IMR-90 (cell line): ENCODE measurements at regions not wholly inside any gene's neighbourhood (a gene's known extent, or its start where the extent isn't known, plus 50 kb on each side); places are given as distances from the start of the nearest gene placed in this dataset.

Experiments used
- ATAC-seq: fragments of 200-7000 bp; cut with Tn5 transposase; 2 replicates; pipeline ENCODE4 v1.9.1; 2020; ENCODE audit warnings: low read depth, mild to moderate bottlenecking, moderate library complexity
- BruUV-seq: library from RNA; stranded (reverse); fragments of 400-500 nt; replicated peaks from 2 replicates; lab custom pipeline; 2021; lab: Mats Ljungman, UMichigan
- CTCF ChIA-PET: fragments of 300-600 bp; formaldehyde crosslinking; extraction: SDS; loops from one replicate; lab custom pipeline; 2021; ENCODE audit warnings: antibody characterized with exemption; lab: Yijun Ruan, JAX
- POLR2A ChIA-PET: fragments of 300-600 bp; sonication (Branson Sonifier 250); formaldehyde crosslinking; loops from one replicate; lab custom pipeline; 2022; ENCODE audit warnings: antibody characterized with exemption; ENCODE audit not compliant: unreplicated experiment; lab: Charles Lee
- DNase-seq: peaks from one replicate; pipeline ENCODE4 v3.0.0; 2013
- H2AFZ ChIP-seq: replicated peaks from 2 replicates; pipeline ENCODE3; 2013; ENCODE audit warnings: low read length, mild to moderate bottlenecking; ENCODE audit not compliant: poor library complexity
- H2AK5ac ChIP-seq: 2 replicates; pipeline ENCODE4 v1.6.1; 2013; ENCODE audit warnings: low read depth, low read length, inconsistent platforms
- H2AK9ac ChIP-seq: replicated peaks from 2 replicates; pipeline ENCODE3; 2013; ENCODE audit warnings: mild to moderate bottlenecking, low read depth, low read length, moderate library complexity; ENCODE audit not compliant: poor library complexity
- H2BK120ac ChIP-seq: 2 replicates; pipeline ENCODE4 v1.6.1; 2013; ENCODE audit warnings: low read depth, low read length, inconsistent platforms
- H2BK15ac ChIP-seq: 3 replicates; pipeline ENCODE4 v1.6.1; 2013; ENCODE audit warnings: low read depth, low read length, inconsistent platforms
- H2BK20ac ChIP-seq: 2 replicates; pipeline ENCODE4 v1.6.1; 2013; ENCODE audit warnings: low read depth, mild to moderate bottlenecking, inconsistent platforms, low read length, moderate library complexity
- H2BK5ac ChIP-seq: 2 replicates; pipeline ENCODE4 v1.6.1; 2013; ENCODE audit warnings: mild to moderate bottlenecking, low read depth, low read length, inconsistent platforms; ENCODE audit not compliant: poor library complexity, severe bottlenecking
- H3K14ac ChIP-seq: replicated peaks from 2 replicates; pipeline ENCODE4 v1.6.1; 2013; ENCODE audit warnings: low read depth, low read length, inconsistent platforms
- H3K18ac ChIP-seq: 2 replicates; pipeline ENCODE4 v1.6.1; 2013; ENCODE audit warnings: low read depth, low read length, control low read depth
- H3K23ac ChIP-seq: 2 replicates; pipeline ENCODE4 v1.6.1; 2013; ENCODE audit warnings: low read depth, low read length, inconsistent platforms
- H3K27ac ChIP-seq: 2 replicates; pipeline ENCODE4 v1.5.1; 2013; ENCODE audit warnings: mild to moderate bottlenecking, control low read depth, low read length; ENCODE audit not compliant: insufficient read depth
- H3K27me3 ChIP-seq: 2 replicates; pipeline ENCODE4 v1.6.1; 2013; ENCODE audit warnings: low read length; ENCODE audit not compliant: control insufficient read depth, insufficient read depth
- H3K36me3 ChIP-seq: 2 replicates; pipeline ENCODE4 v1.6.1; 2013; ENCODE audit warnings: low read length, mixed read lengths; ENCODE audit not compliant: control insufficient read depth, insufficient read depth
- H3K4ac ChIP-seq: 2 replicates; pipeline ENCODE4 v1.6.1; 2013; ENCODE audit warnings: low read depth, low read length, inconsistent platforms
- H3K4me1 ChIP-seq: 2 replicates; pipeline ENCODE4 v1.6.1; 2013; ENCODE audit warnings: low read length, mixed read lengths; ENCODE audit not compliant: control insufficient read depth, insufficient read depth
- H3K4me2 ChIP-seq: 2 replicates; pipeline ENCODE4 v1.6.1; 2013; ENCODE audit warnings: low read depth, mild to moderate bottlenecking, control low read depth, low read length, moderate library complexity
- H3K4me3 ChIP-seq: 2 replicates; pipeline ENCODE4 v1.5.1; 2013; ENCODE audit warnings: low read depth, mild to moderate bottlenecking, control low read depth, low read length, moderate library complexity; ENCODE audit not compliant: insufficient read depth
- H3K56ac ChIP-seq: 2 replicates; pipeline ENCODE4 v1.6.1; 2013; ENCODE audit warnings: low read length, inconsistent platforms; ENCODE audit not compliant: insufficient read depth; ENCODE audit errors: extremely low read depth
- H3K79me1 ChIP-seq, 2 experiments: 2 replicates each; pipeline ENCODE4 v1.6.1; 2013; ENCODE audit warnings: low read length in 2 of 2, inconsistent platforms in 1 of 2, low read depth in 1 of 2
- H3K9ac ChIP-seq: 2 replicates; pipeline ENCODE4 v1.6.1; 2013; ENCODE audit warnings: low read depth, low read length, control low read depth
- H3K9me1 ChIP-seq: 2 replicates; pipeline ENCODE4 v1.6.1; 2013; ENCODE audit warnings: low read length, inconsistent platforms; ENCODE audit not compliant: insufficient read depth
- H3K9me3 ChIP-seq: 2 replicates; pipeline ENCODE4 v1.6.1; 2013; ENCODE audit warnings: low read length; ENCODE audit not compliant: control insufficient read depth, insufficient read depth
- H4K20me1 ChIP-seq: 2 replicates; pipeline ENCODE4 v1.6.1; 2013; ENCODE audit warnings: low read length, inconsistent platforms; ENCODE audit not compliant: insufficient read depth
- H4K5ac ChIP-seq: 2 replicates; pipeline ENCODE4 v1.6.1; 2013; ENCODE audit warnings: mild to moderate bottlenecking, low read depth, low read length, control low read depth
- H4K8ac ChIP-seq, 2 experiments: 2 replicates each; pipeline ENCODE4 v1.6.1; 2013; ENCODE audit warnings: low read depth in 2 of 2, low read length in 2 of 2, control low read depth in 1 of 2, inconsistent platforms in 1 of 2
- H4K91ac ChIP-seq: 2 replicates; pipeline ENCODE4 v1.6.1; 2013; ENCODE audit warnings: low read depth, low read length, inconsistent platforms; ENCODE audit not compliant: insufficient read depth
- CEBPB ChIP-seq: IDR thresholded peaks from 2 replicates; pipeline ENCODE4 v1.6.1; 2012; ENCODE audit warnings: low read depth, low read length, improper control_type of control experiment
- whole genome bisulfite sequencing, 2 experiments: methylation state at CpG; one replicate each; pipeline versions ENCODE4 v1.1.5 to v1.1.7; 2013; ENCODE audit warnings: missing lambda C conversion rate in 2 of 2; ENCODE audit not compliant: insufficient read length in 1 of 2; ENCODE audit errors: extremely low coverage in 2 of 2; 5-methylcytosine and 5-hydroxymethylcytosine counted together
- dilution Hi-C: fragments of 300-500 bp; cut with HindIII; formaldehyde crosslinking; loops from one replicate; pipeline ENCODE4 v1.14.3; 2018; ENCODE audit warnings: low sequenced_read_pairs; ENCODE audit not compliant: unreplicated experiment
- in situ Hi-C: fragments of 300-500 bp; cut with MboI; formaldehyde crosslinking; loops from 3 replicates; pipeline ENCODE4 v1.14.3; 2019; ENCODE audit warnings: low sequenced_read_pairs, inconsistent platforms, mixed read lengths
- intact Hi-C: fragments of 100-400 bp; cut with micrococcal nuclease; formaldehyde crosslinking; loops from 2 replicates; pipeline ENCODE4 v1.10.0; 2022
- TF ChIP-seq, protein P1 (sequence below): conservative IDR thresholded peaks from 2 replicates; pipeline ENCODE4 v1.5.1; 2012; ENCODE audit warnings: mild to moderate bottlenecking, low read depth, low read length, improper control_type of control experiment
- TF ChIP-seq, protein P2 (sequence below): fragments of 150-350 bp; IDR thresholded peaks from 2 replicates; pipeline ENCODE4 v1.6.1; 2017; ENCODE audit warnings: mild to moderate bottlenecking, antibody characterized with exemption, low read length, low read depth

DNA sequence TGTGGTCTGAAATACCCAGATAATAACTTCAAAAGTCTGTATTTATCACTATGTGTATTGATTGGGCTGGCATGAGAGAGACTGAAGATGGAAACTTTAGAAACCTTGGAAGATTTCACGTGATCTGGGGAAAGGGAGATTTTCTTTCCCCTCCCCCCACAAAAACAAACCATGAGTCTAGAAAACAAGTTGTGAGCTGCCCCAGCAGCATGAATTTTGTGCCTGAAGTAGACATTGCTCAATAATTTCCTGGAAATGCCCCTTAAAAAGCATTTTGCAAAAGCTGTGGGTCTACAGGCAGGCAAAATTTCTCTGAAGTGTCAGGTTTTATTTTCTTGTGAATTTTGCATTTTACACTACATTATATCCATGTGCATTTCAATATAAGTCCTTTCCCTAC is 101.8 kb downstream of the ETAA1 start:
- DNase-seq (no peak), ATAC-seq (no peak)
- H2BK5ac ChIP-seq: no peak overlapping the region
- no peaks in the 10 kb centered on the region for H3K9me3 ChIP-seq
- no peak overlapping the region; the same call in 1 of the 2 replicates for H3K18ac ChIP-seq
- H3K4me2 ChIP-seq: no peak overlapping the region
- no peak overlapping the region for H2AK5ac ChIP-seq
- dilution Hi-C loops (no loop called here), intact Hi-C loops (no loop called here), in situ Hi-C loops (loop anchor here (25.0 kb wide), 1 partner anchor 338 kb away; no protein-coding TSS in a partner anchor)
- H3K14ac ChIP-seq: no peak overlapping the region
- no CpG with 5 or more reads among the region's 1 CpG for WGBS, 2 experiments
- no peak overlapping the region for H2AFZ ChIP-seq
- H3K36me3 ChIP-seq: no peaks in the 10 kb centered on the region
- peaks cover 11% of the 10 kb centered on the region for H3K9me1 ChIP-seq
- H3K56ac ChIP-seq: no peak overlapping the region
- no peak overlapping the region for H3K9ac ChIP-seq
- no peak overlapping the region for H3K23ac ChIP-seq
- ChIA-PET POLR2A (no interaction called here), CTCF (no interaction called here)
- no peak overlapping the region for H4K91ac ChIP-seq
- no peak overlapping the region; the same call in 1 of the 2 replicates for H4K5ac ChIP-seq
- H3K4me3 ChIP-seq: no peak overlapping the region
- peaks cover 0 to 11% of the 10 kb centered on the region in 2 experiments; a peak in 1 of 4 replicates for H3K79me1 ChIP-seq
- no TSS peak for BruUV-seq
- H4K20me1 ChIP-seq: no peaks in the 10 kb centered on the region
- no peak overlapping the region for H2AK9ac ChIP-seq
- H2BK20ac ChIP-seq: no peak overlapping the region
- TF ChIP-seq CEBPB: peak; percentile 17; the same call in 1 of the 2 replicates
- TF ChIP-seq, protein P1, sequence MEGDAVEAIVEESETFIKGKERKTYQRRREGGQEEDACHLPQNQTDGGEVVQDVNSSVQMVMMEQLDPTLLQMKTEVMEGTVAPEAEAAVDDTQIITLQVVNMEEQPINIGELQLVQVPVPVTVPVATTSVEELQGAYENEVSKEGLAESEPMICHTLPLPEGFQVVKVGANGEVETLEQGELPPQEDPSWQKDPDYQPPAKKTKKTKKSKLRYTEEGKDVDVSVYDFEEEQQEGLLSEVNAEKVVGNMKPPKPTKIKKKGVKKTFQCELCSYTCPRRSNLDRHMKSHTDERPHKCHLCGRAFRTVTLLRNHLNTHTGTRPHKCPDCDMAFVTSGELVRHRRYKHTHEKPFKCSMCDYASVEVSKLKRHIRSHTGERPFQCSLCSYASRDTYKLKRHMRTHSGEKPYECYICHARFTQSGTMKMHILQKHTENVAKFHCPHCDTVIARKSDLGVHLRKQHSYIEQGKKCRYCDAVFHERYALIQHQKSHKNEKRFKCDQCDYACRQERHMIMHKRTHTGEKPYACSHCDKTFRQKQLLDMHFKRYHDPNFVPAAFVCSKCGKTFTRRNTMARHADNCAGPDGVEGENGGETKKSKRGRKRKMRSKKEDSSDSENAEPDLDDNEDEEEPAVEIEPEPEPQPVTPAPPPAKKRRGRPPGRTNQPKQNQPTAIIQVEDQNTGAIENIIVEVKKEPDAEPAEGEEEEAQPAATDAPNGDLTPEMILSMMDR: no peak
- TF ChIP-seq, protein P2, sequence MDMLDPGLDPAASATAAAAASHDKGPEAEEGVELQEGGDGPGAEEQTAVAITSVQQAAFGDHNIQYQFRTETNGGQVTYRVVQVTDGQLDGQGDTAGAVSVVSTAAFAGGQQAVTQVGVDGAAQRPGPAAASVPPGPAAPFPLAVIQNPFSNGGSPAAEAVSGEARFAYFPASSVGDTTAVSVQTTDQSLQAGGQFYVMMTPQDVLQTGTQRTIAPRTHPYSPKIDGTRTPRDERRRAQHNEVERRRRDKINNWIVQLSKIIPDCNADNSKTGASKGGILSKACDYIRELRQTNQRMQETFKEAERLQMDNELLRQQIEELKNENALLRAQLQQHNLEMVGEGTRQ: no peak
- H3K27ac ChIP-seq: no peak overlapping the region
- no peak overlapping the region for H2BK15ac ChIP-seq
- no peak overlapping the region for H4K8ac ChIP-seq
- H3K27me3 ChIP-seq: no peaks in the 10 kb centered on the region
- H3K4me1 ChIP-seq: peaks cover 18% of the 10 kb centered on the region
- H2BK120ac ChIP-seq: no peak overlapping the region
- H3K4ac ChIP-seq: no peak overlapping the region
